ENCODE measurements at regions not wholly inside any gene's neighbourhood (a gene's known extent, or its start where the extent isn't known, plus 50 kb on each side); places are given as distances from the start of the nearest gene placed in this dataset.

- TF ChIP-seq BACH2 (CRISPR knock-in tag; IDR thresholded peaks at IDR 0.05; ENCODE audit: borderline replicate concordance) (no peak), PPARA (CRISPR knock-in tag; IDR thresholded peaks at IDR 0.05; ENCODE audit: borderline replicate concordance) (no peak), TCF4 (CRISPR knock-in tag; IDR thresholded peaks at IDR 0.05; ENCODE audit: borderline replicate concordance) (no peak), GLIS3 (CRISPR knock-in tag; IDR thresholded peaks at IDR 0.05) (no peak), RARB (CRISPR knock-in tag; IDR thresholded peaks at IDR 0.05) (no peak), CREB5 (CRISPR knock-in tag; IDR thresholded peaks at IDR 0.05; ENCODE audit: low read depth) (no peak), OSR1 (CRISPR knock-in tag; IDR thresholded peaks at IDR 0.05) (no peak)
- TF ChIP-seq, protein P1, sequence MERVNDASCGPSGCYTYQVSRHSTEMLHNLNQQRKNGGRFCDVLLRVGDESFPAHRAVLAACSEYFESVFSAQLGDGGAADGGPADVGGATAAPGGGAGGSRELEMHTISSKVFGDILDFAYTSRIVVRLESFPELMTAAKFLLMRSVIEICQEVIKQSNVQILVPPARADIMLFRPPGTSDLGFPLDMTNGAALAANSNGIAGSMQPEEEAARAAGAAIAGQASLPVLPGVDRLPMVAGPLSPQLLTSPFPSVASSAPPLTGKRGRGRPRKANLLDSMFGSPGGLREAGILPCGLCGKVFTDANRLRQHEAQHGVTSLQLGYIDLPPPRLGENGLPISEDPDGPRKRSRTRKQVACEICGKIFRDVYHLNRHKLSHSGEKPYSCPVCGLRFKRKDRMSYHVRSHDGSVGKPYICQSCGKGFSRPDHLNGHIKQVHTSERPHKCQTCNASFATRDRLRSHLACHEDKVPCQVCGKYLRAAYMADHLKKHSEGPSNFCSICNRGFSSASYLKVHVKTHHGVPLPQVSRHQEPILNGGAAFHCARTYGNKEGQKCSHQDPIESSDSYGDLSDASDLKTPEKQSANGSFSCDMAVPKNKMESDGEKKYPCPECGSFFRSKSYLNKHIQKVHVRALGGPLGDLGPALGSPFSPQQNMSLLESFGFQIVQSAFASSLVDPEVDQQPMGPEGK (CRISPR knock-in tag; IDR thresholded peaks at IDR 0.05; ENCODE audit: borderline replicate concordance) = no peak
- TF ChIP-seq, protein P2, sequence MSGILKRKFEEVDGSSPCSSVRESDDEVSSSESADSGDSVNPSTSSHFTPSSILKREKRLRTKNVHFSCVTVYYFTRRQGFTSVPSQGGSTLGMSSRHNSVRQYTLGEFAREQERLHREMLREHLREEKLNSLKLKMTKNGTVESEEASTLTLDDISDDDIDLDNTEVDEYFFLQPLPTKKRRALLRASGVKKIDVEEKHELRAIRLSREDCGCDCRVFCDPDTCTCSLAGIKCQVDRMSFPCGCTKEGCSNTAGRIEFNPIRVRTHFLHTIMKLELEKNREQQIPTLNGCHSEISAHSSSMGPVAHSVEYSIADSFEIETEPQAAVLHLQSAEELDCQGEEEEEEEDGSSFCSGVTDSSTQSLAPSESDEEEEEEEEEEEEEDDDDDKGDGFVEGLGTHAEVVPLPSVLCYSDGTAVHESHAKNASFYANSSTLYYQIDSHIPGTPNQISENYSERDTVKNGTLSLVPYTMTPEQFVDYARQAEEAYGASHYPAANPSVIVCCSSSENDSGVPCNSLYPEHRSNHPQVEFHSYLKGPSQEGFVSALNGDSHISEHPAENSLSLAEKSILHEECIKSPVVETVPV (CRISPR knock-in tag; IDR thresholded peaks at IDR 0.05) = no peak
Observed at GRCh38 chrX:113275804-113276203, 435.2 kb upstream of the AMOT start.

Measured in SK-N-SH treated with all-trans-retinoic acid at 6 μM for 48 hours (cell line).